Brain microvascular endothelial cell (primary cell): ENCODE measurements at regions not wholly inside any gene's neighbourhood (a gene's known extent, or its start where the extent isn't known, plus 50 kb on each side); places are given as distances from the start of the nearest gene placed in this dataset.

ENCODE experiments used
- DNase-seq: peaks from one replicate; pipeline ENCODE4 v3.0.0-alpha.2; 2020
- H3K27ac ChIP-seq: fragments of 250-450 bp; sonication (Bioruptor Pico); 2 replicates; pipeline ENCODE4 v1.5.1; 2020; ENCODE audit warnings: mild to moderate bottlenecking, moderate library complexity
- H3K27me3 ChIP-seq: fragments of 250-450 bp; sonication (Bioruptor Pico); replicated peaks from 2 replicates; pipeline ENCODE4 v1.5.1; 2020; ENCODE audit warnings: mild to moderate bottlenecking
- H3K36me3 ChIP-seq: fragments of 250-450 bp; sonication (Bioruptor Pico); replicated peaks from 2 replicates; pipeline ENCODE4 v1.5.1; 2020; ENCODE audit warnings: mild to moderate bottlenecking
- H3K4me3 ChIP-seq: 2 replicates; pipeline ENCODE4 v1.5.1; 2011; ENCODE audit warnings: low read depth, mild to moderate bottlenecking, control low read depth, low read length, moderate library complexity
- CTCF ChIP-seq: IDR thresholded peaks from 2 replicates; pipeline ENCODE4 v1.5.1; 2011; ENCODE audit warnings: low read depth, mild to moderate bottlenecking, moderate library complexity, low read length, control low read depth, inconsistent platforms; ENCODE audit errors: missing control alignments
- in situ Hi-C: cut with HindIII; loops from 2 replicates; pipeline ENCODE4 v1.10.0; 2017; ENCODE audit warnings: low sequenced_read_pairs, low pct_ligation_motif_present

GRCh38 chr14:104284107-104284592 lies 145.8 kb downstream of the KIF26A start:
- no peaks in the 10 kb centered on the region for H3K36me3 ChIP-seq
- no peak overlapping the region for H3K27ac ChIP-seq
- no peak for TF ChIP-seq CTCF
- H3K4me3 ChIP-seq: no peak overlapping the region
- DNase-seq: no peak
- H3K27me3 ChIP-seq: no peaks in the 10 kb centered on the region
- in situ Hi-C loops: no loop called here

GRCh38 chr14:104284636-104285507 lies 146.5 kb downstream of the KIF26A start:
- Histone ChIP-seq H3K27ac (no peak overlapping the region), H3K36me3 (no peaks in the 10 kb centered on the region), H3K4me3 (no peak overlapping the region), H3K27me3 (no peaks in the 10 kb centered on the region)
- TF ChIP-seq CTCF: no peak
- DNase-seq: no peak
- in situ Hi-C loops: no loop called here

GRCh38 chr14:104285508-104285840 lies 147.1 kb downstream of the KIF26A start:
- no peak for DNase-seq
- no peak for TF ChIP-seq CTCF
- in situ Hi-C loops: no loop called here
- no peak overlapping the region for H3K27ac ChIP-seq
- H3K4me3 ChIP-seq: no peak overlapping the region
- H3K36me3 ChIP-seq: no peaks in the 10 kb centered on the region
- H3K27me3 ChIP-seq: no peaks in the 10 kb centered on the region

GRCh38 chr14:104286086-104286485 lies 147.7 kb downstream of the KIF26A start:
- no peak for TF ChIP-seq CTCF
- H3K36me3 ChIP-seq: no peaks in the 10 kb centered on the region
- no peak overlapping the region for H3K4me3 ChIP-seq
- H3K27ac ChIP-seq: no peak overlapping the region
- DNase-seq: no peak
- no peaks in the 10 kb centered on the region for H3K27me3 ChIP-seq
- in situ Hi-C loops: no loop called here

- no peak for TF ChIP-seq CTCF
- H3K36me3 ChIP-seq: no peaks in the 10 kb centered on the region
- H3K27ac ChIP-seq: no peak overlapping the region
- no peak for DNase-seq
- H3K4me3 ChIP-seq: no peak overlapping the region
- no peaks in the 10 kb centered on the region for H3K27me3 ChIP-seq
- in situ Hi-C loops: no loop called here
Measured at GRCh38 chr14:104286496-104286895, 148.1 kb downstream of the KIF26A start.
